ENCODE measurements at regions not wholly inside any gene's neighbourhood (a gene's known extent, or its start where the extent isn't known, plus 50 kb on each side); places are given as distances from the start of the nearest gene placed in this dataset.

DNA sequence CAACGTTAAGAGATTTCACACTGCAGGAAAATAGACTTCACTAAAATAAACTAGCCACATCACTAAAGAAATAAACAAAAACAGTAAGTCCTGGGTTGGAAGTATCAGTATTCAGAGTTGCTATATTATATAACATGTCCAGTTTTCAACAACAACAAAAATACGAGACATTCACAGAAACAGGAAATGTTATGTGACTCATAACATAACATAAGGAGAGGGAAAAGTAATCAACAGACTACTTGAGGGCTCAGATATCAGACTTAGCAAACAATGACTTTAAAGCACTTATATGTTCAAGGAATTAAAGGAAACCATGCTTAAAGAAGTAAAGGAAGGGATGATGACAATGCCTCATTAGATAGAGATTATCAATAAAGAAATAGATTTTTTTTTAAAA, 73.5 kb upstream of the MKLN1 start:
- no peak overlapping the region for H3K27ac ChIP-seq
- TF ChIP-seq ZFX (IDR thresholded peaks at IDR 0.05; ENCODE audit: borderline replicate concordance), result no peak
- TF ChIP-seq CTCF (IDR thresholded peaks at IDR 0.05), result no peak

DNA sequence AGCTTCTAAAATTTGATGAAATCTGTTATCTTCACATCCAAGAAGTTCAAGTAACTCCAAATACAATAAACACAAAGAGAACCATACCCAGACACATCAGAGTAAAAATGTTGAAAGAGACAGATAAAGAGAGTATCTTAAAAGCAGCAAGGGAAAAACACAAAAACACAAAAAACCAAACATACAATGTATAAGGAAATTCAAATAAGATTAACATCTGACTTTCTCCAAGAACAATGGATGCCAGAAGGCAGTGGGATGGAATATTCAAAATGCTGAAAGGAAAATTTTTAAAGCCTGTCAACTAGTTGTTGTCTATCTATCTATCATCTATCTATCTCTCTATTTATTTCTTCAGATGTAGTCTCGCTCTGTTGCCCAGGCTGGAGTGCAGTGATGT, 72.4 kb upstream of the MKLN1 start:
- TF ChIP-seq CTCF (IDR thresholded peaks at IDR 0.05) (no peak), ZFX (IDR thresholded peaks at IDR 0.05; ENCODE audit: borderline replicate concordance) (no peak)

DNA sequence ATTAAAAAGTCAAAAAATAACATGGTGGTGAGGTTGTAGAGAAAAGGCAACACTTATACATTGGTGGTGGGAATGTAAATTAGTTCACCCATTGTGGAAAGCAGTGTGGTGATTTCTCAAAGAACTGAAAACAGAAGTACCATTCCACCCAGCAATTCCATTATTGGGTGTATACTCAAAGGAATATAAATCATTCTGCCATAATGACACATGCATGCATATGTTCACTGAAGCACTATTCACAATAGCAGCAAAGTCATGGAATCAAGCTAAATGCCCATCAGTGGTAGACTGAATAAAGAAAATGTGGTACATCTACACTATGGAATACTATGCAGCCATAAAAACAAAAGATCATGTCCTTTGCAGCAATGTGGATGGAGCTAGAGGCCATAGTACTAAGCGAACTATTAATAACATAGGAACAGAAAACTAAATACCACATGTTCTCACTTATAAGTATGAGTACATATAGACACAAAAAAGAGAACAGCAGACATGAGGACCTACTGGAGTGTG, 66.1 kb upstream of the MKLN1 start:
- no peak for TF ChIP-seq ZFX (IDR thresholded peaks at IDR 0.05; ENCODE audit: borderline replicate concordance)
- TF ChIP-seq CTCF (IDR thresholded peaks at IDR 0.05), result no peak
- no peak overlapping the region for H3K27ac ChIP-seq

More for the DNA sequence above, 72.4 kb upstream of the MKLN1 start:
- no peak overlapping the region for H3K27ac ChIP-seq

- no peak for TF ChIP-seq CTCF (IDR thresholded peaks at IDR 0.05)
- TF ChIP-seq ZFX (IDR thresholded peaks at IDR 0.05; ENCODE audit: borderline replicate concordance), result no peak
Observed at GRCh38 chr7:131265227-131265626, 62.4 kb upstream of the MKLN1 start.

GRCh38 chr7:131267631-131268030, 60.0 kb upstream of the MKLN1 start:
- TF ChIP-seq ZFX (IDR thresholded peaks at IDR 0.05; ENCODE audit: borderline replicate concordance) (no peak), CTCF (IDR thresholded peaks at IDR 0.05) (no peak)
- no peak overlapping the region for H3K27ac ChIP-seq

More at GRCh38 chr7:131265227-131265626, 62.4 kb upstream of the MKLN1 start:
- no peak overlapping the region for H3K27ac ChIP-seq

- no peak overlapping the region for H3K27ac ChIP-seq
- TF ChIP-seq ZFX (IDR thresholded peaks at IDR 0.05; ENCODE audit: borderline replicate concordance), result no peak
- no peak for TF ChIP-seq CTCF (IDR thresholded peaks at IDR 0.05)
Observed at GRCh38 chr7:131268906-131269305, 58.8 kb upstream of the MKLN1 start.

- no peak for TF ChIP-seq CTCF (IDR thresholded peaks at IDR 0.05)
- TF ChIP-seq ZFX (IDR thresholded peaks at IDR 0.05; ENCODE audit: borderline replicate concordance), result no peak
Observed at GRCh38 chr7:131272086-131272485, 55.6 kb upstream of the MKLN1 start.

More at GRCh38 chr7:131272086-131272485, 55.6 kb upstream of the MKLN1 start:
- H3K27ac ChIP-seq, result no peak overlapping the region

Measured in 22Rv1 (cell line).